ENCODE measurements at regions not wholly inside any gene's neighbourhood (a gene's known extent, or its start where the extent isn't known, plus 50 kb on each side); places are given as distances from the start of the nearest gene placed in this dataset.

- TF ChIP-seq CTCF (IDR thresholded peaks at IDR 0.05) (no peak), POLR2A (IDR thresholded peaks at IDR 0.05) (no peak)
Observed at GRCh38 chr2:138193416-138194213, 229.3 kb downstream of the HNMT start.

All from uterus (tissue), 2 donors.